ENCODE measurements at regions not wholly inside any gene's neighbourhood (a gene's known extent, or its start where the extent isn't known, plus 50 kb on each side); places are given as distances from the start of the nearest gene placed in this dataset.

GRCh38 chr12:111091051-111091450 lies 170.7 kb upstream of the MYL2 start:
- WGBS, 4 donors = 75 to 89% (median 86%) methylated on average over 8 to 11 of the region's 11 CpGs
- no peak for TF ChIP-seq POLR2A (IDR thresholded peaks at IDR 0.05)
- no peak for TF ChIP-seq CTCF (IDR thresholded peaks at IDR 0.05)
- DNase-seq = no peak

GRCh38 chr12:111089616-111090015 lies 169.2 kb upstream of the MYL2 start:
- intact Hi-C loops (cut with DNase I) = no loop called here
- Histone ChIP-seq H3K27me3 (peaks cover 0 to 5% (median 0%) of the 10 kb centered on the region in 9 donors), H3K4me1 (no peaks in the 10 kb centered on the region), H3K9me3 (no peaks in the 10 kb centered on the region), H3K27ac (no peak overlapping the region), H3K36me3 (no peaks in the 10 kb centered on the region), H3K4me3 (no peak overlapping the region)
- no peak for ATAC-seq
- no peak for DNase-seq
- 74 to 94% (median 80%) methylated on average over 1 of the region's 1 CpG for WGBS, 4 donors
- TF ChIP-seq POLR2A (IDR thresholded peaks at IDR 0.05) = no peak
- TF ChIP-seq CTCF (IDR thresholded peaks at IDR 0.05) = no peak

More at GRCh38 chr12:111091051-111091450, 170.7 kb upstream of the MYL2 start:
- no peak for ATAC-seq
- Histone ChIP-seq H3K9me3 (no peaks in the 10 kb centered on the region), H3K27me3 (peaks cover 0 to 8% (median 0%) of the 10 kb centered on the region in 9 donors), H3K4me3 (no peak overlapping the region), H3K36me3 (no peaks in the 10 kb centered on the region), H3K4me1 (no peaks in the 10 kb centered on the region), H3K27ac (no peak overlapping the region)
- intact Hi-C loops (cut with DNase I) = no loop called here

DNA sequence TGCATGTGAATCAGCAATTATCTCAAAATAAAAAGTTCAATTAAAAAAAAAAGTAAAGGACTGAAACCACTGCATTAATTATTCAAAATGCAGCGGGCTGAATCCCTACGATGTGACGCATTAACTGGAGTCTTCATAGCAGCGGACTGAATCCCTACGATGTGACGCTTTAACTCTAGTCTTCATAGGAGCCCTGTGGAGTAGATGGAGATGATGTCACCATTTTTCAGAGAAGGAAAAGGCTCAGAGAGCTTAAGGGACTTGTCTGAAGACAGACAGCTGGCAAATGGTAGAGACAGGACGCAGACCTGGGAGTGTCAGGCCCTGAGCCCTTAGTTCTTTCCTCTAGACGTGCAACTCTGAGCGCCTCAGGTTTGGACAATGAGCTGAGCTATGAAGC lies 168.0 kb upstream of the MYL2 start:
- WGBS, 4 donors = 74 to 87% (median 80%) methylated on average over 9 of the region's 9 CpGs
- ATAC-seq (no peak), DNase-seq (no peak)
- intact Hi-C loops (cut with DNase I) = no loop called here
- TF ChIP-seq POLR2A (IDR thresholded peaks at IDR 0.05) = no peak
- TF ChIP-seq CTCF (IDR thresholded peaks at IDR 0.05) = no peak
- Histone ChIP-seq H3K4me3 (no peak overlapping the region), H3K4me1 (no peaks in the 10 kb centered on the region), H3K9me3 (no peaks in the 10 kb centered on the region), H3K27ac (no peak overlapping the region), H3K36me3 (no peaks in the 10 kb centered on the region), H3K27me3 (peaks cover 0 to 5% (median 0%) of the 10 kb centered on the region in 9 donors)

- Histone ChIP-seq H3K9me3 (no peaks in the 10 kb centered on the region), H3K4me1 (no peaks in the 10 kb centered on the region), H3K27ac (no peak overlapping the region), H3K27me3 (peaks cover 0 to 16% (median 0%) of the 10 kb centered on the region in 9 donors), H3K4me3 (no peak overlapping the region), H3K36me3 (no peaks in the 10 kb centered on the region)
- intact Hi-C loops (cut with DNase I) = no loop called here
- ATAC-seq = no peak
- DNase-seq = no peak
- 82 to 87% (median 85%) methylated on average over 12 of the region's 12 CpGs for WGBS, 4 donors
- no peak for TF ChIP-seq CTCF (IDR thresholded peaks at IDR 0.05)
- TF ChIP-seq POLR2A (IDR thresholded peaks at IDR 0.05) = no peak
These were observed 166.7 kb upstream of the MYL2 start for GRCh38 chr12:111086947-111087700.

All from heart left ventricle (tissue), 16 donors.